GM18519 (cell line): ENCODE measurements at regions not wholly inside any gene's neighbourhood (a gene's known extent, or its start where the extent isn't known, plus 50 kb on each side); places are given as distances from the start of the nearest gene placed in this dataset.
"Not testable (repeated sequence)": the region's sequence is repeated elsewhere in the genome, so short reads cannot be mapped to it uniquely, and the experiment has no call there.

Experiments used
- ATAC-seq: cut with Tn5 transposase; IDR thresholded peaks from one replicate; pipeline ENCODE4 v1.9.1; 2021; ENCODE audit warnings: mild to moderate bottlenecking, moderate library complexity; ENCODE audit not compliant: unreplicated experiment, low FRiP score

- ATAC-seq = no peak
These were observed 669.3 kb upstream of the MBL2 start for GRCh38 chr10:53441843-53442242.

- no peak for ATAC-seq
These were observed 668.0 kb upstream of the MBL2 start for GRCh38 chr10:53440601-53441000.

- not testable (repeated sequence) for ATAC-seq
These were observed 666.5 kb upstream of the MBL2 start for GRCh38 chr10:53439075-53439474.

- no peak for ATAC-seq
These were observed 661.8 kb upstream of the MBL2 start for GRCh38 chr10:53434413-53434812.

GRCh38 chr10:53432035-53432434, 659.5 kb upstream of the MBL2 start:
- no peak for ATAC-seq

GRCh38 chr10:53430974-53431373, 658.4 kb upstream of the MBL2 start:
- no peak for ATAC-seq

- no peak for ATAC-seq
These were observed 657.7 kb upstream of the MBL2 start for GRCh38 chr10:53430127-53430891.

GRCh38 chr10:53422223-53422888, 649.8 kb upstream of the MBL2 start:
- no peak for ATAC-seq

GRCh38 chr10:53412651-53413050, 640.1 kb upstream of the MBL2 start:
- no peak for ATAC-seq

- no peak for ATAC-seq
These were observed 633.9 kb upstream of the MBL2 start for GRCh38 chr10:53406532-53406931.

- no peak for ATAC-seq
These were observed 631.1 kb upstream of the MBL2 start for GRCh38 chr10:53403688-53404087.

GRCh38 chr10:53402594-53402993, 630.0 kb upstream of the MBL2 start:
- ATAC-seq = no peak

GRCh38 chr10:53401536-53401935, 629.0 kb upstream of the MBL2 start:
- no peak for ATAC-seq

- ATAC-seq = no peak
These were observed 624.3 kb upstream of the MBL2 start for GRCh38 chr10:53396876-53397275.

- ATAC-seq = no peak
These were observed 622.9 kb upstream of the MBL2 start for GRCh38 chr10:53395449-53395848.

GRCh38 chr10:53387562-53387961, 615.0 kb upstream of the MBL2 start:
- no peak for ATAC-seq

GRCh38 chr10:53382543-53382942, 610.0 kb upstream of the MBL2 start:
- no peak for ATAC-seq

GRCh38 chr10:53379956-53380355, 607.4 kb upstream of the MBL2 start:
- ATAC-seq = no peak

- ATAC-seq = no peak
These were observed 597.8 kb upstream of the MBL2 start for GRCh38 chr10:53370347-53370746.

GRCh38 chr10:53361936-53362335, 589.4 kb upstream of the MBL2 start:
- ATAC-seq = no peak

GRCh38 chr10:53361281-53361680, 588.7 kb upstream of the MBL2 start:
- no peak for ATAC-seq

GRCh38 chr10:53358978-53359377, 586.4 kb upstream of the MBL2 start:
- not testable (repeated sequence) for ATAC-seq
